ENCODE measurements at regions not wholly inside any gene's neighbourhood (a gene's known extent, or its start where the extent isn't known, plus 50 kb on each side); places are given as distances from the start of the nearest gene placed in this dataset.

DNA sequence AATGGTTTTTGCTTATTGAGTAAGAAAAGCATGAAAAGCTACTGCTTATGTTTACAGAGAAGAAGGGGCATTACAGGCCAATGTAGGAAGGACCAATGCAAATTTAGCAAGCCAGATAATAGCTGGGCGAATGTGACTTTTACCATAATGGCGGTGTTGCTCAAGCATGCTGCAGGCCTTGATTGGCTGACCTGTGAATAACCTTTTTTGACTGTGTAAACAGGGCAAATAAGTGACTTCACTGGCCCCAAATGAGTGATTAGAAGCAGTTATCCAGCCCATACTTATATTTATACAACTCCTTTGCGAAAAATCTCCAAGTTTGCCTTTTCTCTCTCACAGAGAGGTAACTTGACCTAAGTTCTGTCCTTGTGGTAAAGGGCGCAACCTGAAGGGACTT lies 146.9 kb downstream of the SP3 start:
- Histone ChIP-seq H3K4me3 (ENCODE audit: low read depth in 1 of 2, low read length in 2 of 2) (no peak overlapping the region), H3K4me1 (ENCODE audit: insufficient read depth, low read length) (no peaks in the 10 kb centered on the region), H4K20me1 (ENCODE audit: insufficient read depth, low read length) (no peaks in the 10 kb centered on the region), H3K27ac (ENCODE audit: low read length) (no peak overlapping the region), H2AFZ (ENCODE audit: low read depth, low read length) (no peak overlapping the region), H3K4me2 (ENCODE audit: insufficient read depth, low read length) (no peak overlapping the region), H3K36me3 (ENCODE audit: insufficient read depth, low read length) (no peaks in the 10 kb centered on the region), H3K9me3 (ENCODE audit: insufficient read depth, low read length, severe bottlenecking) (no peaks in the 10 kb centered on the region), H3K79me2 (ENCODE audit: insufficient read depth, low read length) (no peaks in the 10 kb centered on the region), H3K27me3 (ENCODE audit: insufficient read depth, low read length, poor library complexity) (peaks cover 17% of the 10 kb centered on the region), H3K9ac (ENCODE audit: low read depth, low read length) (no peak overlapping the region)
- ATAC-seq (ENCODE audit: insufficient read depth, low read depth) = no peak
- no peak for DNase-seq
- TF ChIP-seq EZH2 (IDR thresholded peaks at IDR 0.05; ENCODE audit: borderline replicate concordance, low read depth, low read length, severe bottlenecking) = no peak
- TF ChIP-seq, protein P1, sequence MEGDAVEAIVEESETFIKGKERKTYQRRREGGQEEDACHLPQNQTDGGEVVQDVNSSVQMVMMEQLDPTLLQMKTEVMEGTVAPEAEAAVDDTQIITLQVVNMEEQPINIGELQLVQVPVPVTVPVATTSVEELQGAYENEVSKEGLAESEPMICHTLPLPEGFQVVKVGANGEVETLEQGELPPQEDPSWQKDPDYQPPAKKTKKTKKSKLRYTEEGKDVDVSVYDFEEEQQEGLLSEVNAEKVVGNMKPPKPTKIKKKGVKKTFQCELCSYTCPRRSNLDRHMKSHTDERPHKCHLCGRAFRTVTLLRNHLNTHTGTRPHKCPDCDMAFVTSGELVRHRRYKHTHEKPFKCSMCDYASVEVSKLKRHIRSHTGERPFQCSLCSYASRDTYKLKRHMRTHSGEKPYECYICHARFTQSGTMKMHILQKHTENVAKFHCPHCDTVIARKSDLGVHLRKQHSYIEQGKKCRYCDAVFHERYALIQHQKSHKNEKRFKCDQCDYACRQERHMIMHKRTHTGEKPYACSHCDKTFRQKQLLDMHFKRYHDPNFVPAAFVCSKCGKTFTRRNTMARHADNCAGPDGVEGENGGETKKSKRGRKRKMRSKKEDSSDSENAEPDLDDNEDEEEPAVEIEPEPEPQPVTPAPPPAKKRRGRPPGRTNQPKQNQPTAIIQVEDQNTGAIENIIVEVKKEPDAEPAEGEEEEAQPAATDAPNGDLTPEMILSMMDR (IDR thresholded peaks at IDR 0.05; ENCODE audit: borderline replicate concordance, extremely low read depth, low read length, poor library complexity, severe bottlenecking) = no peak

- peaks cover 13% of the 10 kb centered on the region for H3K27me3 ChIP-seq (ENCODE audit: insufficient read depth, low read length, poor library complexity)
- no peak for ATAC-seq (ENCODE audit: insufficient read depth, low read depth)
These were observed 145.3 kb downstream of the SP3 start for GRCh38 chr2:173819852-173820251.

DNA sequence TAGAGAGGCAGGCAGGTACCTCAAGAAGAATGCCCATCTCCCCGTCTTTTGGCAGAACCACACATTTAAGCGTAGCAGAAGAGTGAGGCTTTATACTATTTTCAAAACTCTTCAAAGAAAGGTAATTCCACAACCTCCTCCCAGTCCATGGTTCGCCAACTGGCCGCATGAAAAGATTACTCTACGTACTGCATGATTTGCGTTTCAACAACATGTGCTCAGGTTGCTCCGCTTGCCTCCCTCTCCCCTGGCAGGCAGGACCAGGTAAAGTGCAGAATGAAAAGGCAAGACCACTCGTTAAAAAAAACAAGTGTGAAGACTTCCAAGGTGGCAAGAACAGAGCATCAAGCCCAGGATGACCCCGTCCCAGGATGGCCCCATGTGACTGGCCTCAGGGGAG lies 143.7 kb downstream of the SP3 start:
- Histone ChIP-seq H3K27ac (ENCODE audit: low read length) (no peak overlapping the region), H3K36me3 (ENCODE audit: insufficient read depth, low read length) (no peaks in the 10 kb centered on the region), H3K9me3 (ENCODE audit: insufficient read depth, low read length, severe bottlenecking) (no peaks in the 10 kb centered on the region), H3K4me1 (ENCODE audit: insufficient read depth, low read length) (no peaks in the 10 kb centered on the region), H3K27me3 (ENCODE audit: insufficient read depth, low read length, poor library complexity) (peaks cover 13% of the 10 kb centered on the region), H3K4me2 (ENCODE audit: insufficient read depth, low read length) (no peak overlapping the region), H2AFZ (ENCODE audit: low read depth, low read length) (no peak overlapping the region), H3K9ac (ENCODE audit: low read depth, low read length) (no peak overlapping the region), H3K79me2 (ENCODE audit: insufficient read depth, low read length) (no peaks in the 10 kb centered on the region), H3K4me3 (ENCODE audit: low read depth in 1 of 2, low read length in 2 of 2) (no peak overlapping the region), H4K20me1 (ENCODE audit: insufficient read depth, low read length) (no peaks in the 10 kb centered on the region)
- DNase-seq (no peak), ATAC-seq (ENCODE audit: insufficient read depth, low read depth) (no peak)
- TF ChIP-seq, protein P1 (IDR thresholded peaks at IDR 0.05; ENCODE audit: borderline replicate concordance, extremely low read depth, low read length, poor library complexity, severe bottlenecking) = no peak
- TF ChIP-seq EZH2 (IDR thresholded peaks at IDR 0.05; ENCODE audit: borderline replicate concordance, low read depth, low read length, severe bottlenecking) = no peak

More at GRCh38 chr2:173819852-173820251, 145.3 kb downstream of the SP3 start:
- Histone ChIP-seq H2AFZ (ENCODE audit: low read depth, low read length) (no peak overlapping the region), H3K9me3 (ENCODE audit: insufficient read depth, low read length, severe bottlenecking) (no peaks in the 10 kb centered on the region), H3K79me2 (ENCODE audit: insufficient read depth, low read length) (no peaks in the 10 kb centered on the region), H3K4me2 (ENCODE audit: insufficient read depth, low read length) (no peak overlapping the region), H4K20me1 (ENCODE audit: insufficient read depth, low read length) (no peaks in the 10 kb centered on the region), H3K27ac (ENCODE audit: low read length) (no peak overlapping the region), H3K4me1 (ENCODE audit: insufficient read depth, low read length) (no peaks in the 10 kb centered on the region), H3K36me3 (ENCODE audit: insufficient read depth, low read length) (no peaks in the 10 kb centered on the region), H3K9ac (ENCODE audit: low read depth, low read length) (no peak overlapping the region), H3K4me3 (ENCODE audit: low read depth in 1 of 2, low read length in 2 of 2) (no peak overlapping the region)
- DNase-seq = no peak
- no peak for TF ChIP-seq EZH2 (IDR thresholded peaks at IDR 0.05; ENCODE audit: borderline replicate concordance, low read depth, low read length, severe bottlenecking)
- TF ChIP-seq, protein P1 (IDR thresholded peaks at IDR 0.05; ENCODE audit: borderline replicate concordance, extremely low read depth, low read length, poor library complexity, severe bottlenecking) = no peak

Data from DND-41 (cell line).